ENCODE measurements at regions not wholly inside any gene's neighbourhood (a gene's known extent, or its start where the extent isn't known, plus 50 kb on each side); places are given as distances from the start of the nearest gene placed in this dataset.

GRCh38 chr18:60202708-60203107 lies 169.9 kb downstream of the MC4R start:
- no peak for DNase-seq
- Histone ChIP-seq H3K4me1 (no peaks in the 10 kb centered on the region), H3K4me3 (replicated peaks in 1 of 3) (no peak overlapping the region), H3K9me3 (no peaks in the 10 kb centered on the region), H3K36me3 (no peaks in the 10 kb centered on the region), H3K27ac (no peak overlapping the region), H3K27me3 (no peaks in the 10 kb centered on the region)
- WGBS, 2 donors: 68 to 82% methylated on average over 1 of the region's 1 CpG
- TF ChIP-seq CTCF (IDR thresholded peaks at IDR 0.05): no peak
- TF ChIP-seq POLR2A (IDR thresholded peaks at IDR 0.05): no peak
- intact Hi-C loops (cut with DNase I): no loop called here

GRCh38 chr18:60200558-60200957 lies 172.0 kb downstream of the MC4R start:
- Histone ChIP-seq H3K27me3 (no peaks in the 10 kb centered on the region), H3K27ac (no peak overlapping the region), H3K4me1 (no peaks in the 10 kb centered on the region), H3K36me3 (no peaks in the 10 kb centered on the region), H3K4me3 (replicated peaks in 1 of 3) (no peak overlapping the region), H3K9me3 (no peaks in the 10 kb centered on the region)
- DNase-seq: no peak
- no peak for TF ChIP-seq POLR2A (IDR thresholded peaks at IDR 0.05)
- no peak for TF ChIP-seq CTCF (IDR thresholded peaks at IDR 0.05)
- intact Hi-C loops (cut with DNase I): no loop called here
- 95 to 97% methylated on average over 2 of the region's 2 CpGs for WGBS, 2 donors

GRCh38 chr18:60199505-60199904 lies 173.1 kb downstream of the MC4R start:
- Histone ChIP-seq H3K4me1 (no peaks in the 10 kb centered on the region), H3K27me3 (no peaks in the 10 kb centered on the region), H3K9me3 (no peaks in the 10 kb centered on the region), H3K4me3 (replicated peaks in 1 of 3) (no peak overlapping the region), H3K36me3 (no peaks in the 10 kb centered on the region), H3K27ac (no peak overlapping the region)
- TF ChIP-seq CTCF (IDR thresholded peaks at IDR 0.05) (no peak), POLR2A (IDR thresholded peaks at IDR 0.05) (no peak)
- intact Hi-C loops (cut with DNase I): no loop called here
- no peak for DNase-seq
- WGBS, 2 donors: 81 to 82% methylated on average over 1 of the region's 1 CpG

- intact Hi-C loops (cut with DNase I): no loop called here
Observed at GRCh38 chr18:60197671-60198462, 174.7 kb downstream of the MC4R start.

More at GRCh38 chr18:60197671-60198462, 174.7 kb downstream of the MC4R start:
- Histone ChIP-seq H3K9me3 (no peaks in the 10 kb centered on the region), H3K27ac (no peak overlapping the region), H3K27me3 (no peaks in the 10 kb centered on the region), H3K4me3 (replicated peaks in 1 of 3) (no peak overlapping the region), H3K36me3 (no peaks in the 10 kb centered on the region), H3K4me1 (no peaks in the 10 kb centered on the region)
- TF ChIP-seq POLR2A (IDR thresholded peaks at IDR 0.05) (no peak), CTCF (IDR thresholded peaks at IDR 0.05) (no peak)
- 62 to 72% methylated on average over 3 of the region's 3 CpGs for WGBS, 2 donors
- DNase-seq: no peak
